Uterus (tissue), 3 donors: ENCODE measurements at regions not wholly inside any gene's neighbourhood (a gene's known extent, or its start where the extent isn't known, plus 50 kb on each side); places are given as distances from the start of the nearest gene placed in this dataset.

ENCODE experiments used
- DNase-seq, 2 donors: peaks; one replicate each; pipeline ENCODE4 v3.0.0-alpha.2; 2019 to 2020
- H3K27ac ChIP-seq, 2 donors: fragments of 200-600 bp; sonication (generic); 1 replicate in 1 of 2; 2 replicates in 1 of 2; pipeline ENCODE4 v1.5.1; 2016 to 2018
- H3K27me3 ChIP-seq, 2 donors: fragments of 200-600 bp; sonication (generic); one replicate each; pipeline ENCODE4 v1.5.1; 2018 to 2019; ENCODE audit warnings: control low read depth in 1 of 2
- H3K36me3 ChIP-seq, 2 donors: fragments of 200-600 bp; sonication (generic); one replicate each; pipeline ENCODE4 v1.5.1; 2019; ENCODE audit warnings: control low read depth in 1 of 2
- H3K4me1 ChIP-seq, 2 donors: fragments of 200-600 bp; sonication (generic); one replicate each; pipeline ENCODE4 v1.5.1; 2018 to 2019; ENCODE audit warnings: control low read depth in 1 of 2
- H3K4me3 ChIP-seq, 2 donors: fragments of 200-600 bp; sonication (generic); 1 replicate in 1 of 2; 2 replicates in 1 of 2; pipeline ENCODE4 v1.5.1; 2018 to 2019; ENCODE audit warnings: mild to moderate bottlenecking in 1 of 2
- H3K9me3 ChIP-seq, 2 donors: fragments of 200-600 bp; sonication (generic); one replicate each; pipeline ENCODE4 v1.5.1; 2019; ENCODE audit warnings: control low read depth in 1 of 2
- POLR2A ChIP-seq, 2 donors: fragments of 450-650 bp; IDR thresholded peaks; one replicate each; pipeline ENCODE4 v1.6.1; 2016; ENCODE audit warnings: antibody characterized with exemption in 2 of 2, mild to moderate bottlenecking in 1 of 2, moderate library complexity in 1 of 2
- intact Hi-C: fragments of 100-400 bp; cut with DNase I; formaldehyde crosslinking; loops from one replicate; pipeline ENCODE4 v1.15.1; 2023; ENCODE audit warnings: low total_unique reads
- TF ChIP-seq, protein P1 (sequence below), 4 experiments: fragments of 200-600 bp in 2 of 4; fragments of 450-650 bp in 2 of 4; sonication (generic) in 2 of 4; IDR thresholded peaks; one replicate each; pipeline ENCODE4 v1.5.1; 2016 to 2019; ENCODE audit warnings: antibody characterized with exemption in 4 of 4, mild to moderate bottlenecking in 2 of 4, moderate library complexity in 1 of 4
- donor health status: DM: yes; HTN: yes; CAD: no.

DNA sequence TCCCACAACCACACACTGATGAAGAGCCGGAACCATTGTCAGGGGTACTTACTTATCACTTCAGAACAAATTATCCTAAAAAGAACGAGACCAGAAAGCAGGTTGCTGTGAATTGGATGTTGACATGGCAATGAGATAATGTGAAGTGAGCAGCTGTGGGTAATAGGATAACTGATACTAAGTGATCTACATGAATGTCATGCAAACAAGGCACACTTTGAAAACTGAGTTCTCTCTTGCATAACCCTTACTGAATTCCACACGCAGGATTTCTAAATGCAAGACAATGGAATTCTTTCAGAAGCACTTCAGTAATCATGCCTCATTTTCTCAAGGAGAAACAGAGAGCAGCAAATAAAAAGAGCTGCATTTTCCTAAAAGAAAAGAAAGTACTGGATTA lies 242.5 kb upstream of the TMEM229A start:
- no peak for DNase-seq
- intact Hi-C loops: no loop called here
- Histone ChIP-seq H3K27me3 (peaks cover 0 to 3% of the 10 kb centered on the region in 2 donors), H3K4me3 (no peak overlapping the region), H3K9me3 (no peaks in the 10 kb centered on the region), H3K36me3 (no peaks in the 10 kb centered on the region), H3K4me1 (no peaks in the 10 kb centered on the region), H3K27ac (no peak overlapping the region)
- TF ChIP-seq POLR2A (IDR thresholded peaks at IDR 0.05): no peak
- TF ChIP-seq, protein P1, sequence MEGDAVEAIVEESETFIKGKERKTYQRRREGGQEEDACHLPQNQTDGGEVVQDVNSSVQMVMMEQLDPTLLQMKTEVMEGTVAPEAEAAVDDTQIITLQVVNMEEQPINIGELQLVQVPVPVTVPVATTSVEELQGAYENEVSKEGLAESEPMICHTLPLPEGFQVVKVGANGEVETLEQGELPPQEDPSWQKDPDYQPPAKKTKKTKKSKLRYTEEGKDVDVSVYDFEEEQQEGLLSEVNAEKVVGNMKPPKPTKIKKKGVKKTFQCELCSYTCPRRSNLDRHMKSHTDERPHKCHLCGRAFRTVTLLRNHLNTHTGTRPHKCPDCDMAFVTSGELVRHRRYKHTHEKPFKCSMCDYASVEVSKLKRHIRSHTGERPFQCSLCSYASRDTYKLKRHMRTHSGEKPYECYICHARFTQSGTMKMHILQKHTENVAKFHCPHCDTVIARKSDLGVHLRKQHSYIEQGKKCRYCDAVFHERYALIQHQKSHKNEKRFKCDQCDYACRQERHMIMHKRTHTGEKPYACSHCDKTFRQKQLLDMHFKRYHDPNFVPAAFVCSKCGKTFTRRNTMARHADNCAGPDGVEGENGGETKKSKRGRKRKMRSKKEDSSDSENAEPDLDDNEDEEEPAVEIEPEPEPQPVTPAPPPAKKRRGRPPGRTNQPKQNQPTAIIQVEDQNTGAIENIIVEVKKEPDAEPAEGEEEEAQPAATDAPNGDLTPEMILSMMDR (IDR thresholded peaks at IDR 0.05): no peak

DNA sequence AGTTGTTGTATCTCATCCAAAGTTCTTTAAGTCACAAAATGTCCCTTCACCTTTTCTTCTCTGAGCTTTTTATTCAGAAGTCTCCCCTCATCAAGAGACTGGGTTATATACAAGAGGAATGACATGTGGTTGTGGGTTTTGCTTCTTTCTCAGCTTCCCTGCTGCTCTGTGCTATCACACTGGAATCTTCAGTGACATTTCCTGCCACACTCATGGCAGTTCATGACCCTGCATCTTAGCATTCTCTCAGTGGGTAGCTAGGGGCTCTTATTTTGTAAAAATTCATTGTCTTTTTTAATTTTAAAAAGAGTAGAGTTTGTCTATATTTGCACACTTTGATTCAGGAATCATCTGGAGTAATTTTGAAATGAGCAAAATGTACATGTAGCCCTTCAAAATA lies 236.9 kb upstream of the TMEM229A start:
- DNase-seq: no peak
- Histone ChIP-seq H3K36me3 (no peaks in the 10 kb centered on the region), H3K9me3 (no peaks in the 10 kb centered on the region), H3K4me1 (no peaks in the 10 kb centered on the region), H3K27me3 (no peaks in the 10 kb centered on the region), H3K4me3 (no peak overlapping the region), H3K27ac (no peak overlapping the region)
- TF ChIP-seq, protein P1 (IDR thresholded peaks at IDR 0.05): no peak
- no peak for TF ChIP-seq POLR2A (IDR thresholded peaks at IDR 0.05)
- intact Hi-C loops: no loop called here

DNA sequence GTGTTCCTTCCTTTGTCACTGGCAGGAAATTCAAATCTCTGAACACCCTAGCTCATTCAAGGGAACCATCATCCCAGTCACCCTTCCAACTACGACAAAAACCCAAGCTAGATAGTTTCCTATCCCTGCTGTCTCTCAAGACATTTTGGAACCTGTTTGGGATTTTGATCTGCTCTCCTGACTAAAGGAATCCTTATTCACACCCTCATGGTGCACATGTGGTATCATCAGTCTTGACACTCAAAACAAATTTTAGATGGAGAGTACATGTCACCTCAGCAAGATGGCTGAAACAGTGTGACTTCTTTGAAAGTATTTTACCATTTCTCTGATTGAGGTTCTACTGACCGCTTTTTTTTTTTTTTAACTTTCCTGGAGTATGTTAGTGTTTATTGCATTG lies 234.3 kb upstream of the TMEM229A start:
- Histone ChIP-seq H3K9me3 (no peaks in the 10 kb centered on the region), H3K27ac (no peak overlapping the region), H3K36me3 (no peaks in the 10 kb centered on the region), H3K27me3 (no peaks in the 10 kb centered on the region), H3K4me3 (no peak overlapping the region), H3K4me1 (no peaks in the 10 kb centered on the region)
- intact Hi-C loops: no loop called here
- TF ChIP-seq, protein P1 (IDR thresholded peaks at IDR 0.05): no peak
- no peak for TF ChIP-seq POLR2A (IDR thresholded peaks at IDR 0.05)
- no peak for DNase-seq

DNA sequence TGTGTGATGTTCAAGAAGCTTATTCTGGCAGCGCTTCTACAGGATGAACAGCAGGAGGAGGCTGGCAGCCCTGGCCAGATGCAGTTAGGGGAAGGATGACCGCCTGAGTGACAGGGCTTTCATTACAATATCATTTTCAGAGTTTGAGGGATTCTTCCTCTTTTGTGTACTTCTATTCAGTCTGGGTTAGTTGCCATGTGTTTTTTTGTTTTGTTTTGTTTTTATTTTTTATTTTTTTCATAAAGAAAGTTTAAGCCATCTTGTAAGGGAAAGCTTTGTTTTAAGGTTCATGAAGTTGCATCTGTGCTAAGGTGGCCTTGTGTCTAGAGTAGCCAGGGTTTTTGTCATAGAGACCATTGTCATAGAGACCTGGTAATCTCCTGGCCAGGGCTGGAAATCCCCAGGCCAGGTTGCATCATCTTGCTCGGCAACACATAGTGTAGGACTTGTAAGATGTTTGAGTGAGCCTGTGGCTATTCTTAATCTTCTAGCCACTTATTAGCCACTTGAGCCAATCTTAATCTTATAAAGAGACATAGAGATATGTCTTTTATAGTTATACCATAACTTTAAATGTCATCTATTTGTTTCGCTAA lies 230.5 kb upstream of the TMEM229A start:
- TF ChIP-seq, protein P1 (IDR thresholded peaks at IDR 0.05): no peak
- TF ChIP-seq POLR2A (IDR thresholded peaks at IDR 0.05): no peak
- DNase-seq: no peak
- intact Hi-C loops: no loop called here
- Histone ChIP-seq H3K27ac (no peak overlapping the region), H3K27me3 (no peaks in the 10 kb centered on the region), H3K36me3 (no peaks in the 10 kb centered on the region), H3K9me3 (no peaks in the 10 kb centered on the region), H3K4me1 (no peaks in the 10 kb centered on the region), H3K4me3 (no peak overlapping the region)

DNA sequence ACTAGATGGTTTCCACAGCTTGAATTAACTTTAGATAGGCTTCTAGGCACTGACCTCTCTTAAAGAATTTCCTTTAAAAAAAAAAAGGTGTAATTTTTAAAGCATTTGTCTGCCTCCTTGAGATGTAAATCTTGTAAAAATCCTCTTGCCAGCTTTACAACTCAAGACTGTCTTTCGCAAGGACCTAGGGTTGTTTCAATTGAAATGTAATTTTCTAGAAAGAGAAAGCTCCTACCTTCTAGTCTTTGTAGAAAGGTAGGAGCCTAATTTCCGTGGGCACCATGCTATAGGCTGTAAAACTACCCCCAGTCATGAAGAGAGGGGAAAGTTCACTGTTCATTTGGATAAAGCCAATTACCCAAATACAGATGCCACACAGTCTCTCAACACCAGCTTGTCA lies 228.8 kb upstream of the TMEM229A start:
- H3K4me1 ChIP-seq: no peaks in the 10 kb centered on the region
- H3K27ac ChIP-seq: no peak overlapping the region
- TF ChIP-seq POLR2A (IDR thresholded peaks at IDR 0.05): no peak
- TF ChIP-seq, protein P1 (IDR thresholded peaks at IDR 0.05): no peak
- no peaks in the 10 kb centered on the region for H3K36me3 ChIP-seq
- no peak for DNase-seq
- no peaks in the 10 kb centered on the region for H3K9me3 ChIP-seq
- no peaks in the 10 kb centered on the region for H3K27me3 ChIP-seq
- H3K4me3 ChIP-seq: no peak overlapping the region
- intact Hi-C loops: no loop called here
